ENCODE measurements at regions not wholly inside any gene's neighbourhood (a gene's known extent, or its start where the extent isn't known, plus 50 kb on each side); places are given as distances from the start of the nearest gene placed in this dataset.

GRCh38 chr18:6575908-6576307, 153.6 kb upstream of the ARHGAP28 start:
- H3K27me3 ChIP-seq (ENCODE audit: control insufficient read depth, insufficient read depth, low read length), result no peaks in the 10 kb centered on the region
- H3K4me3 ChIP-seq (ENCODE audit: low read depth, low read length), result no peak overlapping the region
- H3K36me3 ChIP-seq (ENCODE audit: control insufficient read depth, insufficient read depth, low read length), result no peaks in the 10 kb centered on the region
- TF ChIP-seq CTCF (IDR thresholded peaks at IDR 0.05; ENCODE audit: insufficient read depth, low read length, severe bottlenecking), result no peak
- DNase-seq (ENCODE audit: low read depth) (no peak), FAIRE-seq (no peak)

- Histone ChIP-seq H3K4me3 (ENCODE audit: low read depth, low read length) (no peak overlapping the region), H3K27me3 (ENCODE audit: control insufficient read depth, insufficient read depth, low read length) (no peaks in the 10 kb centered on the region), H3K36me3 (ENCODE audit: control insufficient read depth, insufficient read depth, low read length) (no peaks in the 10 kb centered on the region)
- no peak for DNase-seq (ENCODE audit: low read depth)
- TF ChIP-seq CTCF (IDR thresholded peaks at IDR 0.05; ENCODE audit: insufficient read depth, low read length, severe bottlenecking), result no peak
- no peak for FAIRE-seq
These were observed 152.7 kb upstream of the ARHGAP28 start for GRCh38 chr18:6576718-6577375.

- no peak for TF ChIP-seq CTCF (IDR thresholded peaks at IDR 0.05; ENCODE audit: insufficient read depth, low read length, severe bottlenecking)
- FAIRE-seq, result no peak
- DNase-seq (ENCODE audit: low read depth), result no peak
- no peak overlapping the region for H3K4me3 ChIP-seq (ENCODE audit: low read depth, low read length)
- no peaks in the 10 kb centered on the region for H3K36me3 ChIP-seq (ENCODE audit: control insufficient read depth, insufficient read depth, low read length)
- H3K27me3 ChIP-seq (ENCODE audit: control insufficient read depth, insufficient read depth, low read length), result no peaks in the 10 kb centered on the region
These were observed 150.8 kb upstream of the ARHGAP28 start for GRCh38 chr18:6578686-6579085.

- DNase-seq (ENCODE audit: low read depth), result no peak
- H3K27me3 ChIP-seq (ENCODE audit: control insufficient read depth, insufficient read depth, low read length), result no peaks in the 10 kb centered on the region
- H3K36me3 ChIP-seq (ENCODE audit: control insufficient read depth, insufficient read depth, low read length), result no peaks in the 10 kb centered on the region
- no peak for FAIRE-seq
- no peak overlapping the region for H3K4me3 ChIP-seq (ENCODE audit: low read depth, low read length)
- no peak for TF ChIP-seq CTCF (IDR thresholded peaks at IDR 0.05; ENCODE audit: insufficient read depth, low read length, severe bottlenecking)
These were observed 150.0 kb upstream of the ARHGAP28 start for GRCh38 chr18:6579486-6579885.

GRCh38 chr18:6580401-6580800, 149.1 kb upstream of the ARHGAP28 start:
- H3K4me3 ChIP-seq (ENCODE audit: low read depth, low read length), result no peak overlapping the region
- no peaks in the 10 kb centered on the region for H3K36me3 ChIP-seq (ENCODE audit: control insufficient read depth, insufficient read depth, low read length)
- DNase-seq (ENCODE audit: low read depth) (no peak), FAIRE-seq (no peak)
- TF ChIP-seq CTCF (IDR thresholded peaks at IDR 0.05; ENCODE audit: insufficient read depth, low read length, severe bottlenecking), result no peak
- H3K27me3 ChIP-seq (ENCODE audit: control insufficient read depth, insufficient read depth, low read length), result no peaks in the 10 kb centered on the region

- DNase-seq (ENCODE audit: low read depth) (no peak), FAIRE-seq (no peak)
- no peak for TF ChIP-seq CTCF (IDR thresholded peaks at IDR 0.05; ENCODE audit: insufficient read depth, low read length, severe bottlenecking)
- no peaks in the 10 kb centered on the region for H3K27me3 ChIP-seq (ENCODE audit: control insufficient read depth, insufficient read depth, low read length)
- H3K4me3 ChIP-seq (ENCODE audit: low read depth, low read length), result no peak overlapping the region
- no peaks in the 10 kb centered on the region for H3K36me3 ChIP-seq (ENCODE audit: control insufficient read depth, insufficient read depth, low read length)
These were observed 139.6 kb upstream of the ARHGAP28 start for GRCh38 chr18:6589923-6590322.
